GOT3 (cell line): ENCODE measurements at regions not wholly inside any gene's neighbourhood (a gene's known extent, or its start where the extent isn't known, plus 50 kb on each side); places are given as distances from the start of the nearest gene placed in this dataset.
"Not testable (repeated sequence)": the region's sequence is repeated elsewhere in the genome, so short reads cannot be mapped to it uniquely, and the experiment has no call there.

Experiments used
- DNase-seq: peaks from one replicate; lab custom pipeline; 2025; ENCODE audit warnings: mixed read lengths; lab: John Stamatoyannopoulos, UW

- DNase-seq = no peak
Observed at GRCh38 chr6:77178821-77179220, 284.5 kb downstream of the HTR1B start.

GRCh38 chr6:77177470-77177869 lies 285.8 kb downstream of the HTR1B start:
- no peak for DNase-seq

- no peak for DNase-seq
Observed at GRCh38 chr6:77173472-77174074, 289.7 kb downstream of the HTR1B start.

- DNase-seq = no peak
Observed at GRCh38 chr6:77172578-77172977, 290.7 kb downstream of the HTR1B start.

GRCh38 chr6:77159730-77160129 lies 303.6 kb downstream of the HTR1B start:
- DNase-seq = no peak

GRCh38 chr6:77151241-77151640 lies 312.1 kb downstream of the HTR1B start:
- DNase-seq = no peak

GRCh38 chr6:77150736-77151135 lies 312.6 kb downstream of the HTR1B start:
- no peak for DNase-seq

GRCh38 chr6:77145244-77145643 lies 318.0 kb downstream of the HTR1B start:
- DNase-seq = no peak

GRCh38 chr6:77143659-77144447 lies 319.4 kb downstream of the HTR1B start:
- DNase-seq = no peak

GRCh38 chr6:77136086-77136485 lies 327.2 kb downstream of the HTR1B start:
- no peak for DNase-seq

GRCh38 chr6:77133031-77133430 lies 330.3 kb downstream of the HTR1B start:
- no peak for DNase-seq

GRCh38 chr6:77131426-77131825 lies 331.9 kb downstream of the HTR1B start:
- no peak for DNase-seq

GRCh38 chr6:77124604-77125003 lies 338.7 kb downstream of the HTR1B start:
- DNase-seq = no peak

GRCh38 chr6:77123527-77123926 lies 339.8 kb downstream of the HTR1B start:
- DNase-seq = no peak

GRCh38 chr6:77106992-77107391 lies 356.3 kb downstream of the HTR1B start:
- DNase-seq = no peak

GRCh38 chr6:77105091-77105490 lies 358.2 kb downstream of the HTR1B start:
- no peak for DNase-seq

GRCh38 chr6:77097940-77098339 lies 365.4 kb downstream of the HTR1B start:
- DNase-seq = no peak

GRCh38 chr6:77095936-77096627 lies 367.2 kb downstream of the HTR1B start:
- DNase-seq = no peak

- no peak for DNase-seq
Observed at GRCh38 chr6:77094821-77095220, 368.5 kb downstream of the HTR1B start.

GRCh38 chr6:77092971-77093370 lies 370.3 kb downstream of the HTR1B start:
- DNase-seq = no peak

GRCh38 chr6:77089776-77090175 lies 373.5 kb downstream of the HTR1B start:
- no peak for DNase-seq

GRCh38 chr6:77087794-77088318 lies 375.4 kb downstream of the HTR1B start:
- DNase-seq = not testable (repeated sequence)
